HG03378 (cell line): ENCODE measurements at regions not wholly inside any gene's neighbourhood (a gene's known extent, or its start where the extent isn't known, plus 50 kb on each side); places are given as distances from the start of the nearest gene placed in this dataset.

Source experiments
- ATAC-seq: cut with Tn5 transposase; IDR thresholded peaks from one replicate; pipeline ENCODE4 v1.9.1; 2021; ENCODE audit warnings: mild to moderate bottlenecking, moderate library complexity; ENCODE audit not compliant: unreplicated experiment

- no peak for ATAC-seq
Measured at GRCh38 chr10:90175161-90175681, 473.8 kb downstream of the KIF20B start.

GRCh38 chr10:90179696-90180407 is 478.5 kb downstream of the KIF20B start:
- no peak for ATAC-seq

GRCh38 chr10:90180886-90181691 is 479.7 kb downstream of the KIF20B start:
- no peak for ATAC-seq

- ATAC-seq: no peak
Measured at GRCh38 chr10:90192825-90193224, 491.4 kb downstream of the KIF20B start.

- ATAC-seq: no peak
Measured at GRCh38 chr10:90193240-90193985, 492.0 kb downstream of the KIF20B start.

- ATAC-seq: no peak
Measured at GRCh38 chr10:90195288-90195840, 494.0 kb downstream of the KIF20B start.

- ATAC-seq: no peak
Measured at GRCh38 chr10:90197766-90198165, 496.4 kb downstream of the KIF20B start.

- ATAC-seq: no peak
Measured at GRCh38 chr10:90199093-90199492, 497.7 kb downstream of the KIF20B start.

- ATAC-seq: no peak
Measured at GRCh38 chr10:90199513-90199912, 498.1 kb downstream of the KIF20B start.

- ATAC-seq: no peak
Measured at GRCh38 chr10:90204131-90204955, 503.0 kb downstream of the KIF20B start.

- no peak for ATAC-seq
Measured at GRCh38 chr10:90204956-90205314, 503.5 kb downstream of the KIF20B start.

- ATAC-seq: no peak
Measured at GRCh38 chr10:90205340-90205739, 503.9 kb downstream of the KIF20B start.

GRCh38 chr10:90213346-90213745 is 512.0 kb downstream of the KIF20B start:
- ATAC-seq: no peak

GRCh38 chr10:90218846-90219245 is 517.5 kb downstream of the KIF20B start:
- no peak for ATAC-seq

- no peak for ATAC-seq
Measured at GRCh38 chr10:90222372-90222771, 521.0 kb downstream of the KIF20B start.

GRCh38 chr10:90222939-90223338 is 521.5 kb downstream of the KIF20B start:
- ATAC-seq: no peak

GRCh38 chr10:90224791-90225566 is 523.6 kb downstream of the KIF20B start:
- no peak for ATAC-seq

GRCh38 chr10:90226517-90226916 is 525.1 kb downstream of the KIF20B start:
- no peak for ATAC-seq

GRCh38 chr10:90227217-90227656 is 525.8 kb downstream of the KIF20B start:
- no peak for ATAC-seq
